Type B pancreatic cell (in vitro differentiated cells): ENCODE measurements at regions not wholly inside any gene's neighbourhood (a gene's known extent, or its start where the extent isn't known, plus 50 kb on each side); places are given as distances from the start of the nearest gene placed in this dataset.

ENCODE experiments used
- DNase-seq: peaks from one replicate; pipeline ENCODE4 v3.0.0; 2021; ENCODE audit warnings: mixed read lengths; ENCODE audit not compliant: unreplicated experiment; ENCODE audit errors: extremely low spot score
- H3K27ac Mint-ChIP-seq: 2 replicates; pipeline ENCODE4 v1.8.0; 2021; ENCODE audit warnings: mild to moderate bottlenecking, mixed read lengths
- H3K27me3 Mint-ChIP-seq: 2 replicates; pipeline ENCODE4 v1.8.0; 2021; ENCODE audit warnings: mixed read lengths
- H3K36me3 Mint-ChIP-seq: 2 replicates; pipeline ENCODE4 v1.8.0; 2021; ENCODE audit warnings: mixed read lengths
- H3K4me1 Mint-ChIP-seq: one replicate; pipeline ENCODE4 v1.8.0; 2021; ENCODE audit warnings: mixed read lengths; ENCODE audit not compliant: unreplicated experiment
- H3K4me3 Mint-ChIP-seq: 2 replicates; pipeline ENCODE4 v1.8.0; 2021; ENCODE audit warnings: mild to moderate bottlenecking, mixed read lengths
- H3K9me3 Mint-ChIP-seq: 2 replicates; pipeline ENCODE4 v1.8.0; 2021; ENCODE audit warnings: mixed read lengths
- CTCF ChIP-seq: fragments of 200-600 bp; sonication (generic); conservative IDR thresholded peaks from 2 replicates; pipeline ENCODE4 v1.5.0; 2021; ENCODE audit warnings: antibody characterized with exemption, mild to moderate bottlenecking

- no peak for TF ChIP-seq CTCF
- Mint-ChIP-seq H3K27ac (no peak overlapping the region), H3K4me1 (no peaks in the 10 kb centered on the region), H3K4me3 (no peak overlapping the region), H3K9me3 (no peaks in the 10 kb centered on the region), H3K36me3 (no peaks in the 10 kb centered on the region), H3K27me3 (no peaks in the 10 kb centered on the region)
- DNase-seq = no peak
Observed at GRCh38 chr12:97907504-97907903, 444.9 kb downstream of the RMST start.

GRCh38 chr12:97910559-97910958 lies 448.0 kb downstream of the RMST start:
- no peak for DNase-seq
- H3K27me3 Mint-ChIP-seq = no peaks in the 10 kb centered on the region
- no peaks in the 10 kb centered on the region for H3K36me3 Mint-ChIP-seq
- H3K27ac Mint-ChIP-seq = no peak overlapping the region
- H3K9me3 Mint-ChIP-seq = no peaks in the 10 kb centered on the region
- H3K4me3 Mint-ChIP-seq = no peak overlapping the region
- H3K4me1 Mint-ChIP-seq = no peaks in the 10 kb centered on the region
- no peak for TF ChIP-seq CTCF

GRCh38 chr12:97912943-97913342 lies 450.3 kb downstream of the RMST start:
- Mint-ChIP-seq H3K36me3 (no peaks in the 10 kb centered on the region), H3K9me3 (no peaks in the 10 kb centered on the region), H3K4me1 (no peaks in the 10 kb centered on the region), H3K27ac (no peak overlapping the region), H3K4me3 (no peak overlapping the region), H3K27me3 (no peaks in the 10 kb centered on the region)
- no peak for DNase-seq
- TF ChIP-seq CTCF = no peak

- no peak for DNase-seq
- no peak overlapping the region for H3K27ac Mint-ChIP-seq
- no peaks in the 10 kb centered on the region for H3K36me3 Mint-ChIP-seq
- no peaks in the 10 kb centered on the region for H3K27me3 Mint-ChIP-seq
- no peak overlapping the region for H3K4me3 Mint-ChIP-seq
- TF ChIP-seq CTCF = no peak
- no peaks in the 10 kb centered on the region for H3K9me3 Mint-ChIP-seq
- H3K4me1 Mint-ChIP-seq = no peaks in the 10 kb centered on the region
Observed at GRCh38 chr12:97921979-97922722, 459.5 kb downstream of the RMST start.

GRCh38 chr12:97923546-97923945 lies 460.9 kb downstream of the RMST start:
- TF ChIP-seq CTCF = no peak
- peaks cover under 1% of the 10 kb centered on the region for H3K9me3 Mint-ChIP-seq
- H3K27ac Mint-ChIP-seq = no peak overlapping the region
- no peak overlapping the region for H3K4me3 Mint-ChIP-seq
- no peaks in the 10 kb centered on the region for H3K36me3 Mint-ChIP-seq
- no peaks in the 10 kb centered on the region for H3K4me1 Mint-ChIP-seq
- no peak for DNase-seq
- no peaks in the 10 kb centered on the region for H3K27me3 Mint-ChIP-seq
